GM18873 (cell line): ENCODE measurements at regions not wholly inside any gene's neighbourhood (a gene's known extent, or its start where the extent isn't known, plus 50 kb on each side); places are given as distances from the start of the nearest gene placed in this dataset.
"Not testable (repeated sequence)": the region's sequence is repeated elsewhere in the genome, so short reads cannot be mapped to it uniquely, and the experiment has no call there.

Experiments used
- ATAC-seq: cut with Tn5 transposase; IDR thresholded peaks from one replicate; pipeline ENCODE4 v1.9.1; 2021; ENCODE audit warnings: mild to moderate bottlenecking, moderate library complexity, moderate number of reproducible peaks; ENCODE audit not compliant: unreplicated experiment, low FRiP score

DNA sequence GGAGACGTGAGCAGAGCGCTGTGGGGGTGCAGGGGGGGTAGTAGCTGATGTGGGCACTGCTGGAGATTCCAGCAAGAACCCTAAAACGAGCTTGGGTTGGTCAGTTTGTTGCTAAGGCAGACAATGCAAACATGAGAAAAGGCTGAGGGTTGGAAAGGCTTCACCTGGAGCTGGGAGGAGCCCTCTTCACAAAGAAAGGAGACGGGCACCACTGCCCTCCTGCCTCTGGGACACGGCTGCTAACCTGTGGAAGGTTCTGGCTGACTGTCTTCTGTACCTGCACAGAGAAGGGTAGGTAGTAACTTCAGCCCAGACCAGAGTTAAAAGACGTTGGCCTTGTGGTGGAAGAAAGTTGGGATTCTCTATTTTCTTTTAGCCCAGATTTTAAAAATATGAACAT, 108.7 kb downstream of the SUCLA2 start:
- ATAC-seq, result no peak

DNA sequence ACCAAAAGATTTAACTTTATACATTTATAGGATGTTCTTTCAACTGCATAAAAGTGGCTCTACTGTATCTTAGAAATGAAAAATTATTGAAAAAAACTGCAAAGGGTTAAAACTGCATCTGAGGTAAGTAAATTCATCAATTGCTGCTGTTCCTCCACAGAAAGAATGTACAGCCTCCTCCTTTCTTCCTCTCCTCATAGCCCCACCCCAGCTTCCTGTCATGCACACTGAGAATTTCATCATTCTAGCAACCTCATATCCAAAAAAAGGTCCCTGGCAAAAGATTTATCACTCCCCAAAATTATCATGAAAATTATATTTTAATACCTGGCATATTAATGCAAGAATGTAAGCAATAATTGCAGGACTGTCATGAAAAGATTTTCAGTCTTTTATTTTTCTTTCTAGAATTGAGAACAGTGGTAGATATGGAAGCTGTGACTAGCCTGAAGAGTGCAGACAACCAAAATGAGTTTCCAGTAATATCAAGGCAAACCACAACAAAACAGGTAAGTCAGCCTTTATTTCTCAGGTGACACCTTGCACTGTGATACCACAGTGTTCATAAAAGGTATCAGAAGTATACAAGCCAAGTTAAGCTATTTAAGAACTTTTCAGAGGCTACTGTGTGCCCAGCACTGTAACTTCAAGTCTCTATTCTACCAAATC, 110.8 kb downstream of the SUCLA2 start:
- no peak for ATAC-seq

DNA sequence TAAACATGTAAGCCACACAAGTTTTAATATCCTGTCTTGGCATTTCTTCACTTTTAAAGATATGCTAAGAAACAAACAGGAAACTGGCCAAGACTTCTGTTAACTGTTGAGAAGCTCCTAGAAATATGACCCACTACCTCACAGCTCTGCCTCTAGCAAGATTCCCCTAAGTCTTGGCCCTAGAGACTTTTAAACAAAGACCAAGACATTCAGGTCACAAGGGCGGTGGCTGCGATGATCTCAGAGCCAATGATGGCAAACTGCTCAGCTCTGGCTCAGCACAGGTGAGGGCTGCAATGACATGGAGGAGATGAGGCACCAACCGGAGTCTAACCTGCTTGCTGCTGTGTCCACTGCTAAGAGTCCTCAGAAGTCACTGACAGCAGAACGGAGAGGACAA, 114.8 kb downstream of the SUCLA2 start:
- no peak for ATAC-seq

DNA sequence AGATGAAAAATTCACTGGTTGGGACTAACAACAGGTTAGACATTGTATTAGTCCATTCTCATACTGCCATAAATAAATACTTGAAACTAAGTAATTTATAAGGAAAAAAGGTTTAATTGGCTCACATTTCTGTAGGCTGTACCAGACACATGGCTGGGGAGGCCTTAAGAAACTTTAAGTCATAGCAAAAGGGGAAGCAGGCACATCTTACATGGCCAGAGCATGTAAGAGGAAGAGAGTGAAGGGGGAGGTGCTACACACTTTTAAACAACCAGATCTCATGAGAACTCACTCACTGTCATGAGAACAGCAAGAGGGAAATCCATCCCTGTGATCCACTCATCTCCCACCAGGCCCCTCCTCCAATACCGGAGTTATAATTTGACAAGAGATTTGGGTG, 125.9 kb downstream of the SUCLA2 start:
- ATAC-seq, result no peak

DNA sequence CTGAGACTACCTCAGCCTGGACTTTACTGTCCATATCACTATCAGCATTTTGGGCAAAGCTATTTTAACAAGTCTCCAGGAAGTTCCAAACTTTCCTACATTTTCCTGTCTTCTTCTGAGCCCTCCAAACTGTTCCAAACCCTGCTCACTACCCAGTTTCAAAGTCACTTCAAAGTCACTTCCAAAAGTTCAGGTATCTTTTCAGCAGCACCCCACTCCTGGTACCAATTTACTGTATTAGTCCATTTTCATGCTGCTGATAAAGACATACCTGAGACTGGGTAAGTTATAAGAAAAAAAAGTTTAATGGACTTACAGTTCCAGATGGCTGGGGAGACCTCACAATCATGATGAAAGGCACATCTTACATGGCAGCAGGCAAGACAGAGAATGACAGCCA, 127.1 kb downstream of the SUCLA2 start:
- ATAC-seq, result not testable (repeated sequence)

- ATAC-seq, result not testable (repeated sequence)
Measured at GRCh38 chr13:47873319-47873718, 127.8 kb downstream of the SUCLA2 start.

- ATAC-seq, result no peak
Measured at GRCh38 chr13:47869776-47870175, 131.3 kb downstream of the SUCLA2 start.

DNA sequence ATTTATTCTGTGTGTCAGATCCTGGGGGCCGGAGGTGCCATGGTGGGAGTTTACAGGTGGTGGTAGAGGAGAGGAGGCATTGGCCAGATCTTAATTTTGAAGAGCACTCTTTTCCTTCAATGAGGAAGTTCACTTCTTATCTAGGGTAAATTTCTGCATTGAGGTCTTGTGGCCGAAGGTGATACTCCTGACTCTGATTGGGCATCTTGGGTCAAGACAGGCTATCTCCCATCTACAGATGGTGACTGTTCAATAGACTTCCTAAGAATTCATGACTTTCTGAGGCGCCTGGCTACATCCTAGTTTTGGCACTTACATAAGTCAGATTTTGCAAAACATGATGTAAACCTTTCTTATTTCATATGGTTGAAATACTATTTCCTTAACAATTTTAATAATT, 135.2 kb downstream of the SUCLA2 start:
- no peak for ATAC-seq

GRCh38 chr13:47862841-47863240, 138.2 kb downstream of the SUCLA2 start:
- ATAC-seq, result no peak

GRCh38 chr13:47859165-47859564, 141.9 kb downstream of the SUCLA2 start:
- ATAC-seq, result no peak

GRCh38 chr13:47858042-47859025, 142.7 kb downstream of the SUCLA2 start:
- ATAC-seq, result no peak

DNA sequence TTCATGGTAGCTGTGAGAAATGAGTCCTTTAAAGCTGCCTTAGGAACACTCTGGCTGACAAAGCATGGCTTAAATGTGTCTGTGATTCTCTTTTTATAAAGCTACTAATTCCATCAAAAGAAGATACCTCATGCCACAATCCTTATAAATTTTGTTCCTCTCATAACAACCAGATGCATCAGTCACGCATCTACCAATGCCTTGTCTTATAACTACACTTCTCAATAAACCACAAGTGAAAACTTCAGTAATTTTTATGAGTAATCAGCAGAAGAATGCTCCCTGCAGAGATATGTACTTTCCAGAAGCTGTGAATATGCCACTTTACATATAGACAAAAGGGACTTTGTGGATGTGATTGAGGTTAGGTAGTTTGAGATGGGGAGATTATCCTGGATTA, 147.8 kb downstream of the SUCLA2 start:
- ATAC-seq, result no peak

DNA sequence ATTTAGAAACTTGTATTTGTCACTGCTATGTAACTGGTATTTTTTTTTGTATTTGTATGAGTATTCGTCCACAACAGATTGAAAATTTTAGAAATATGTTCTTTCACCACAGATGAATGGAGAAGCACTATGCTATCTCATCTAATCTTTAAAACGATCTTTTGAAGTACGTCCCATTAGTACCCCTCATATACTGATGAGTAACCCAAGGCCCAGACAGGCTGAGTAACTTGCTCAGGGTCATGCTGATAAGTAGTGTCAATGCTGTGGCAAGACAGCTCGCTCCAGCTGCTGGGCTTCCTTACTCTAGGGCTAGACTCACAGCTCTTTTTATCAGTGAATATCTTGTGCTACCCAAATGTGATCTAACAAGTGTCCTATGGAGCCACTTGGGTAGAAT, 154.2 kb downstream of the SUCLA2 start:
- no peak for ATAC-seq

- no peak for ATAC-seq
Measured at GRCh38 chr13:47845981-47846380, 155.1 kb downstream of the SUCLA2 start.

DNA sequence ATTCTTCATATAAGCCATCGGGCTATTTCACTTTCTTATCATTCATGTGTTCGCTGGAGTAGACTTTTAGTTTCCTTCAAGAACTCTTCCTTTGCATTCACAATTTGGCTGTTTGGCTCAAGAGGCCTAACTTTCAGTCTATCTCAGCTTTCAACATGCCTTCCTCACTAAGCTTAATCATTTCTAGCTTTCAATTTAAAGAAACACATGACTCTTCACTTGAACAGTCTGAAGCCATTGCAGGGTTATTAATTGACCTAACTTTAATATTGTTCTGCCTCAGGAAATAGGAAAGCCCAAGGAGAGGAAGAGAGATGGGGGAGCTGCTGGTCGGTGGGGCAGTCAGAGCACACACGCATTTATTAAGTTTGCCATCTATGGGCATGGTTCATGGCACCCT, 158.1 kb downstream of the SUCLA2 start:
- ATAC-seq, result no peak

GRCh38 chr13:47841151-47841550, 159.9 kb downstream of the SUCLA2 start:
- no peak for ATAC-seq

DNA sequence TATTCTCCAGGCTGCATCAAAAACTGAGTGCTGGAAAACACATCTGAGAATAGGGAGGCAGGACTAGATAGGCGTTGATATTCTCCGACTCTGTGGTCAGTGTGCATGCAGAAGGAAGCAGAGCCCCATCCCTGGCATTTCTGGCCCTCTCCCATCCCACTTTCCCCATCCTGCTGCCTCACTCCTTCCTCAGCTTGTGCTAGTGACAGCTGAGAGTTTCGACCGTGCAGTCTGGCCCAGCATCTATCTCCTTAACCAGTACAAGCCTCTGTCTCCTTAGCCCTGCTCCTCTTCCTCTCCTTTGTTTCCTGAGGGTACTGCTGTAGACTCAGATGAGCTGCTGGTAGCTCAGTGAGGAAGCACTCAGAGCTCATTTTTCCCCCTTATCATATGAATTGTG, 163.2 kb downstream of the SUCLA2 start:
- no peak for ATAC-seq

- ATAC-seq, result no peak
Measured at GRCh38 chr13:47837104-47837880, 163.8 kb downstream of the SUCLA2 start.

- ATAC-seq, result no peak
Measured at GRCh38 chr13:47835470-47836228, 165.4 kb downstream of the SUCLA2 start.

DNA sequence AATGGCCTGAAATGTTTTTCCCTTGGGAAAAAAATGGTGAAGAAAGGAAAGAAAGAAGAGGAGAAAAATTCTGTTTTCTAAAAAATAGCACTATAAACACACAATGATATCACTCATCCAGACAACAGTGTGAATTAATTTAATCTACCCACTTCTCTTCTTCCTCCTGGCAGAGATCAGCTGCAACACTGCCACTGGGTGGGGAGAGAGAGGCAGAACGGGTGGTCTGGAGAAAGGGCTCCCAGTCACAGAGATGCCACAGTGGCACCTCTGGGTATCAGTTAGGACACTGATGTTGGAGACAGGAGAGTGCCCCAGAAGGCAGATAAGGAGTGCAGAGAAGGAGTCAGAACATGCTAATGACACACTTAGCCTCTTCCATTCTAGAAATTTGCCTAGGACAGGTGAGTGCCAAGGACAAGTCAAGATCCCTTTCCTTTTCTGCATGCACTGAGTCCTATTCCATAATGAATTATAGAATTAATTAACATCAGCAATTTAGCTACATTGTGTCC, 168.6 kb downstream of the SUCLA2 start:
- no peak for ATAC-seq
